ES-I3 (cell line): ENCODE measurements at regions not wholly inside any gene's neighbourhood (a gene's known extent, or its start where the extent isn't known, plus 50 kb on each side); places are given as distances from the start of the nearest gene placed in this dataset.

ENCODE experiments used
- H3K36me3 ChIP-seq: 2 replicates; pipeline ENCODE4 v1.6.1; 2013; ENCODE audit warnings: mild to moderate bottlenecking, low read length, control low read depth, moderate library complexity; ENCODE audit not compliant: insufficient read depth
- H3K4me1 ChIP-seq: 2 replicates; pipeline ENCODE4 v1.6.1; 2013; ENCODE audit warnings: mild to moderate bottlenecking, control low read depth, low read length; ENCODE audit not compliant: insufficient read depth
- H3K9ac ChIP-seq: 2 replicates; pipeline ENCODE4 v1.6.1; 2013; ENCODE audit warnings: low read depth, mild to moderate bottlenecking, low read length, moderate library complexity
- H3K9me3 ChIP-seq: 2 replicates; pipeline ENCODE4 v1.6.1; 2013; ENCODE audit warnings: mild to moderate bottlenecking, low read length, moderate library complexity; ENCODE audit not compliant: control insufficient read depth, insufficient read depth

DNA sequence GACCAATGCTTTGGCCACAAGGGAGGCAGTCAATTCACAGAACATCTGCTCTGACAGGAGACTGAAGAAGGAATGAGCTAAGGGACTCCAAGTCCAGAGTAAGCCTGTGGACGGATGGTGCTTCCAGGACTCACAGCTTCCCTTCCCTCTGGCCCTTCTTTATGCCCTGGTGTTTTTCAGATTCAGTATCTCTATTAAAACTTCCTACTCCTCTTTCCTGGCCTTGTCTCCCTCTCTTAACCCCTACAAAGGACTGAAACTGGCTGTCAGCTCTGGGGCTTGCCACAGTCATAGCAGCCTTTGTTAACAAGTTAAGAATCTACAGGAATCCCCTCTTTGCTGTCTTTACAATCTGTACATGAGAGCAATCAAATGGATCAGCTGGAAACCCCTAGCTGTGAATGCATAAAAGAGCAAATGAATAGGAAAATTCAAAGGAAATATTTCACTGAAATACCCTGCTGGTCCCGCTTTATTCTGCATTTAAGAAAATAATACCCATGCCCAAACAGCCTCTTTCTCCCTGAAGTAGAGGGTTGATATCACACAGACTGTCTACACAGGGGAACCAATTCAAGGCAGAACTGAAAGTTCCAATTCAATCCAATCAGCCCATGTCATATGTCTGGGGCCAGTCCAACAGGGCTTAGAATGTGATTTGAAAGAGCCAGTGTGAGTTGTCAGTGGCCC, 192.3 kb downstream of the MZT1 start:
- no peaks in the 10 kb centered on the region for H3K9me3 ChIP-seq
- H3K9ac ChIP-seq: no peak overlapping the region
- H3K4me1 ChIP-seq: peaks cover 11% of the 10 kb centered on the region
- H3K36me3 ChIP-seq: no peaks in the 10 kb centered on the region

DNA sequence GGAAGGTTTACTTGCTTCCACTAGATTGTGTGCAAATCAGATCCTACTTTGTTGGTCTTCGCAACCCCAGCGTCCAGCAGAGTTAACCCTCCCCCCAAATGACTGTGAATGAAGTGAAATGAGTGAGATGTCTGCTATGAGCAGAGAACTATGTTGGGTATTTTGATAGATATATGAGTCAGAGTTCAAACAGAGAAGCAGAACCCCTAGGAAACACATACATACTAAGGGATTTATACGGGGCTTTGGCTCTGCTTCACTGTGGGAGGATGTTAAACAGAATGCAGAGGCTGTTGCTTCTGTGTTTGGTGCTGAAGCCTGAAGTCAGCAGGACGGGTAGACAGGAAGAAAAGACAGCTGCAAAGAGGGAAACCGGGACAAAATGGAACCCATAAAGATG, 197.0 kb downstream of the MZT1 start:
- Histone ChIP-seq H3K9me3 (no peaks in the 10 kb centered on the region), H3K36me3 (no peaks in the 10 kb centered on the region), H3K9ac (no peak overlapping the region), H3K4me1 (peaks cover 16% of the 10 kb centered on the region)

DNA sequence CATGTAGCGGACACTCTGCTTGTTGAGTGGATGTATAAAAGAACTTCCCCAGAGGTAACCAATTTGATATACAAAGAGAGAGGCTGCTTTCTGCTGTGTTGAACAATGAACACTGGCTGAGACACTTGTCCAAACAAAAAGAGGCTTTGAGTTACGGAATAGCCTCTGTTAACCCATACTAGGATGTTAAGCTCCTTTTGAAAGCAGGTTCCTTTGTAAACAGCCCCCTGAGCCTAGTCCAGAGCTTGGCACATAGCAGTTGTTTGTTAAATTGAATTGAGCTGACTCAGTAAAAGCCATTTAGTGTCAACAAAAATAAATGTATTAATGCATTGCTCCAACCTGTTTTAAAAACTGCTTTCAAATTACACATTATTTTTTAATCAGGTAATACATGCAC, 200.1 kb downstream of the MZT1 start:
- peaks cover 11% of the 10 kb centered on the region for H3K4me1 ChIP-seq
- no peak overlapping the region for H3K9ac ChIP-seq
- H3K9me3 ChIP-seq: no peaks in the 10 kb centered on the region
- no peaks in the 10 kb centered on the region for H3K36me3 ChIP-seq

DNA sequence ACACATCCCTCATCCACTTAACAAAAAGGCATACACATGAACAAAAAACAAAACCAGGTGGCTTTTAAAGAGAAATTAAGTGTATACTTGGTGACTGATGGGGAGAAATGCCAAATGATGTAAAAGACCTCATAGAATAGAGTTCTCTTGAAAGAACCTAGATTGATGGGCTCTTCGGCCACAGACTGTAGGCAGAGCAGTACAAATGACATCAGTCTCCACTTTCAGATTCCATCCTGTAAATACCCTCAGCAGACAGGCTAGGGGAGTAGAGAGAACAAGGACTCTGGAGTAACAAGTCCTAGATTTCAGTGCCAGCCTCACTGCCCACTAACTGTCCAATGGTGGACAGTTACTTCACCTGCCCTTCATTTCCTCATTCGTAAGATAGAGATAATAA, 203.8 kb downstream of the MZT1 start:
- H3K4me1 ChIP-seq: peaks cover 8% of the 10 kb centered on the region; the same call in 1 of the 2 replicates
- no peaks in the 10 kb centered on the region for H3K9me3 ChIP-seq
- H3K36me3 ChIP-seq: no peaks in the 10 kb centered on the region
- H3K9ac ChIP-seq: no peak overlapping the region

DNA sequence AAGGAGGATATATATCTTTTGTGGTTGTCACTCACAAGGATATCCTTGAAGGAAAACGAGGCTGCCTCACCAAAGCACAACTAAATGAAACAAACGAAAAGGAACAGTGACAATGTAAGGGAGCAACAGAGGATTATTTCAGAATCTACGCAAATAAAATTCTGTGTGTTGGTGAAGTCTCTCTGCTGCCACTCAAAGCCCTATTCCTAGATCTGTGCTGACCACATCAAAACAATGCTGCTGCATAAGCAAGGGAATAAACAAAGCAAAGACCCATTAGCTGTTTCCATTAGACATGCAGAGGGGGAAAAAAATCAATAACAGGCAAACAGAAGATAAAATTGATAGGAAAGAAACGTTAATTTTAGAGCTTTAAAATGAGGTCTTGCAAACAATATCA, 204.4 kb downstream of the MZT1 start:
- Histone ChIP-seq H3K9ac (no peak overlapping the region), H3K9me3 (no peaks in the 10 kb centered on the region), H3K4me1 (0 out of 2 replicates have a peak, but pooled peaks cover 4% of the 10 kb centered on the region), H3K36me3 (no peaks in the 10 kb centered on the region)

DNA sequence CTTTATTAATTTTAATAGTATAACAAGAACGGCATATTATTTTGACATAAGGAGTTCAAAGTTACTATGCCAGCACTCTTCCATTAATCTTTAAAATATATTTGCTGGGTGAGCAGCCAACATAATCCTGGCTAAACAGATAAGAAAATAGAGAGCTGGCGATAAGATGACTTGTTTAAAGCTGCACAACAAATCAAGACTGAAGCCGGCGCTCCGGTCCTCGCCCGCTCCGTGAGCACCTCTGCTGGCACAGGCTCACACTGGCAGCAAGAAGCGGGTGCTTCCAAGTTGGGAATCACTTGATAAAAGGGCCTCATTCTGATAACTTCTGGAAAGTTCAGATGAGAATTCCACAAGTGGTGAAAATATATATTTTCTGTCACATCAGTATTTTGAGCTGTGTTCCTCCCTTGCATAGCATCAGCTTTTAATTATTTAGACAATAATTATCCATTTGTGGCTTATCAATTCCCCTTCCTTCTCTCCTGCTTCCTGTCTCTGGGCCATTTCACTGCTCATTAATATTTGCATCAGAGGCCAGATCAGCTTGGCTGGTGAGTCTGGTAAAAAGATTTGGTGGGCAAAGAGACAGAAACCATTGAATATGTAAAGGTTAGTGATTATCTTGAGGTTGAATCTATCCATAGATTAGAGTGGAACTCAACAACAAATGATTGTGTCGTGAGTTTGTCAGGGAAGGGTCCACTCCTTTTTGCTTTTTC, 205.3 kb downstream of the MZT1 start:
- Histone ChIP-seq H3K4me1 (0 out of 2 replicates have a peak, but pooled peaks cover 4% of the 10 kb centered on the region), H3K36me3 (no peaks in the 10 kb centered on the region), H3K9me3 (no peaks in the 10 kb centered on the region), H3K9ac (no peak overlapping the region)

DNA sequence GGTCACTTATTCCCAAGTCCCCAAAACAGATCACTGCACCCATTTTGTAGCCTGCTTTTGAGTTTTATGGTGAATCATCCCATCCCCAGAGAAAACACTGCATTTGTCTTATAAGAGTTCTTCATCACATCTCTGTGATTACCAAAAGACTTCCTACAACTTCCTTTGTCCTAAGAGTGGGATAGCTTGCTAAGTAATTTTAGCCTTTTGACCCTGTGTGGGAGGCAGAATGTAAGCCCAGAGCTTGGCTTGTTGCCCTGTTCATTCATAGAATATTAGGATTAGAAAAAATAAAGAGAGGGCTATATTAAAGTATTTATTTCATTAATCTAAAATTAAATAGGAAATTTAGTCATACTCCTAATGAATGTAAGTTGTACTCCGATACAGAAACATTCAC, 213.3 kb downstream of the MZT1 start:
- Histone ChIP-seq H3K36me3 (no peaks in the 10 kb centered on the region), H3K4me1 (no peaks in the 10 kb centered on the region), H3K9me3 (no peaks in the 10 kb centered on the region), H3K9ac (no peak overlapping the region)

DNA sequence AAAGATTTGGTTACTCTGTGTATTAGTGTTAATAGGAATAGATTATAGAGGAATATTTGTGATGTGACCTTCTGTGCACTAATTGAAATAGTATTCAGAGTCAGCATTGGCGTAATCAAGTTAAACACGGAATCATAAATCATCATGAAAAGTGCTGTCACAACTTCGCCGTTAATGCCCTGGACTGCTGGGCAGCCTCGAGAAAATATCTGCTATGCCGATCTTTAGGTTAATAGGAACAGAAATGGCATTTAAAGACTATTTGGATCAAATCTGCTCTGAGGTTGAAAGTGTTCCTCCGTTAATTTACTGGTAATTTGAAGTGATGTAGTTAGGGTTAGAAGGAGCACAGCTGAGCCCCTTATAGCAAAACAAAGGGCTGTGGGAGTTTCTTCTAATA, 219.0 kb downstream of the MZT1 start:
- H3K4me1 ChIP-seq: no peaks in the 10 kb centered on the region
- no peaks in the 10 kb centered on the region for H3K36me3 ChIP-seq
- H3K9me3 ChIP-seq: no peaks in the 10 kb centered on the region; the same call in 1 of the 2 replicates
- no peak overlapping the region for H3K9ac ChIP-seq

DNA sequence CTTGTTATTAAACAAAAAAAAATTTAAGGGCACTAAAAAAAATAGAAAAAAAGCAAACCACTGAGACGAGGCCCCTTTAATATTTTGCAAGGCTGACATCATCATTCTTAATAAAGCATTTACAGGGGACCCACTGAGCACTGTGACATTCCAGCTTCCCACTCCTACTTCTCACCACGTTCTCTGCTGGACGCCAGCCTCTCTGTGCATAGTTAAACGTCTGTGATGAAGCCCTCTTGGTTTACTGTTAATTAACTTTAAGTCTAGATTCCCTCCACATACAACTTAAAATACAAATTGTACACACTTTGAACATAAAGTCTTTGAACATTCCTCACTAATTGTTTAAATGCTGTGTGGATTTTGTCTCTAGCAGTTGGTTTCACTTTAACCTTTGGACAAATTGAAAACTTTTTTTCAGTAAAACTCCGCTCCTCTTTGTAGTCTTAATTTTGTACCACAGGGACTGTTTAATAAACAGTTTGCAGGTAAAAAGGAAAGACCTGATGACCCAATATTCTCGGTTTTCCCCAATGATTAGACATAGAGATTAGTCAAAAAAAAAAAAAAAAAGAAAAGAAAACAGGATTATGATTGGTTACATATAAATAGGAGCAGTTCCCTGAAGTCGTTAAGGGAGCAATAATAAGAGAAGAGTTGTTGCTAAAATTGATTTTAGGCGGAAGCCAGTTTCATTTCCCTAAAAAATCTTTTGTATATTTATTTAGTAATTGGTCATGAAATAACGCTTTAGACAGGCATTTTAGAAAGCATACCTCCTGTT, 219.8 kb downstream of the MZT1 start:
- no peak overlapping the region for H3K9ac ChIP-seq
- no peaks in the 10 kb centered on the region for H3K4me1 ChIP-seq
- no peaks in the 10 kb centered on the region; the same call in 1 of the 2 replicates for H3K9me3 ChIP-seq
- H3K36me3 ChIP-seq: no peaks in the 10 kb centered on the region

DNA sequence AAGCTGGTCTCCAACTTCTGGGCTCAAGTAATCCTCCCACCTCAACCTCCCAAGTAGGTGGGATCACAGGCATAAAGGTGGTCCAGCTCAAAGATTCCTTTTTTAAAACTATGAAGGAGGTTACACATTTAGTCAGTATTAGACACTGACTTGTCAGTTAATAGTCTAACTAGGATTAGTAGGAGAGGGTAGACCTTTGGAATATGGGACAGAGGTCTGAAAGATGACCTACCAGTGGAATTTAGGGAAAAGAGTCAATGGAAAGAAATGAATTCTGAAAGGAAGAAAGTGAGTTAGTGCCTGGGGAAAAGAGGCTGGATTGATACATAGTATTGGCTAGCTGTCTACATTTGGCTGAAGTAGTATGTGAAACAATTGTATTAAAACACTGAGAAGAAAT, 220.7 kb downstream of the MZT1 start:
- Histone ChIP-seq H3K9ac (no peak overlapping the region), H3K4me1 (no peaks in the 10 kb centered on the region), H3K36me3 (no peaks in the 10 kb centered on the region), H3K9me3 (no peaks in the 10 kb centered on the region; the same call in 1 of the 2 replicates)

DNA sequence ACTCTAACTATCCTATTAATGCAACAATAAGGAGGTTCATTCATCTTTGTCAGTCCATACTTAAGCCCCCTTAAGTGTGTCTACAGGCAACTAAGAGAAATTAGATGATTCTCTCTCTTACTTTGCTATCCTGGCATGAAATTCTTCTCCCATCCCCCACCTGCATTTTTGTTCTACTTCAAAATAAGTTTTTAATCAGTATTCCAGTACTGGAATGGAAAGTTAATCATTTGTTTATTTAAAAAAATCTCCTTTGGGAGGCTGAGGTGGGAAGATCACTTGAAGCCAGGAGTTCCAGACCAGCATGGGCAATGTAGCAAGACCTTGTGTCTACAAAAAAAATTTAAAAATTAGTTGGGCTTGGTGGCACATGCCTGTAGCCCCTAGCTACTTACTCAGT, 222.1 kb downstream of the MZT1 start:
- Histone ChIP-seq H3K9ac (no peak overlapping the region), H3K9me3 (no peaks in the 10 kb centered on the region; the same call in 1 of the 2 replicates), H3K4me1 (no peaks in the 10 kb centered on the region), H3K36me3 (no peaks in the 10 kb centered on the region)

DNA sequence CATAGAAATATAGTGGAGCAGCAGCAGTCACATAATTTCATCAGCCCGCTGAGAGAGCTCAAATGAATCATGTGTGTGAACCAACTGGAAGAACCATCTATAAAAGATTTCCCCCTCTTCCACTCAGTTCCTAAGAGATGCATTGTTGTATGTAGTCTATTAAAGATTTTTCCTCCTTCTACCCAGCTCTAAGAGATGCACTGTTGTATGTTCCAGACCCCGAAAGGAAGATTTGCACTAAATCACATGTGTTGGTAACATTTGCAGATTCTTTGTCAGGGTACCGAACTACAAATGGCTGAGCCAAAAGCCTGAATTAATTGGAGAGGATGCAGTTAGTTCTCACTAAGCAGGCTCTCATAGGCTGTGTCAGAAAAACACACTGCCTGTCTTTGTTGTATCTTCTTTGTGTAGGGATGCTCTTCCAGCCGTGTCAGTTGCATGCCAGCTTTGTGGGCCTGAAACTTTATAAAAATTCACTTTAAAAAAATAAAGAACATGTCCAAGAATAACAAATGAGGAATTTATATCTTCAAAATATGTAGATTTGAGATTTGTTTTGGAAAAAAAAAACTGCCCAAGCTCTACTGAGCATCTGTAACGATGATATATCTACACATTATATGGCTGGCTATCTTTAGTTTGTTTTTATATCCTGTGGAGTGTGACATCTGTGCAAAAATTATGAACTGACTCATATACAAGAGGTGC, 223.1 kb downstream of the MZT1 start:
- Histone ChIP-seq H3K4me1 (no peaks in the 10 kb centered on the region), H3K9ac (no peak overlapping the region), H3K9me3 (no peaks in the 10 kb centered on the region; the same call in 1 of the 2 replicates), H3K36me3 (no peaks in the 10 kb centered on the region)

DNA sequence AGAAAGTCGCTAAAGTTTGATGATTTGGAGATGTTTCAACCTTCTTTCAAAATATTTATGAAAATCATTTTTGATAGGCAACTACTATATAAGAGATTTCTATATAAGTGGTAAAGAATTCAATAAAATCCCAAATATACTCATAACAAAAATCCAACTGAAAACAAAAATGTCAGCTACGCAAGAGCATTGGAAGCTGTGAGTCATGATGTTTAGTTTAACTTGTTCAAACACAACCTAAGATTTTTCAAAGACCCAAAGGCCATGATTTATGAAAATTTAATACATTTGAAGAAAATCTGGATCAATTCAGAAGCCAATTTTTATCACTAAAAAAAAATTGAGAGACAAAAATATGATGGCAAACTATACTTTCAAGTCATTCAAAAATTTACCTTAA, 226.6 kb downstream of the MZT1 start:
- Histone ChIP-seq H3K9ac (no peak overlapping the region), H3K4me1 (no peaks in the 10 kb centered on the region), H3K9me3 (no peaks in the 10 kb centered on the region), H3K36me3 (no peaks in the 10 kb centered on the region)

DNA sequence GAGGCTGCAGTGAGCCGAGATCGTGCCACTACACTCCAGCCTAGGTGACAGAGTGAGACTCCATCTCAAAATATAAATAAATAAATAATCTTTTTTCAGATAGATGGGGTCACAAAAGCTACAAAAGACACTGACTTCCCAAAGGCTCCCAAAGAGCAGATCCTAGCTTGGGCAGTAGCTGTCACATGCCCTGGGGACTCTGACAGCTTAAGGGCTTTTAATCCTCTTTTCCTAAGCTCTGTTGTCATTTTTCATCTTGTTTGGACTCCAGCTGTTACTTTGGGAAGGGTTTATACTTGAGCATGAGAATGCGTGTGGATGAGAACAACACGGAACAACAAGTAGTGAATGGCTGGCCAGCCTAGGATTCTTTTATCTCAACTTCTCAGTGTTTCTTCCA, 231.7 kb downstream of the MZT1 start:
- Histone ChIP-seq H3K4me1 (no peaks in the 10 kb centered on the region), H3K9me3 (no peaks in the 10 kb centered on the region), H3K36me3 (no peaks in the 10 kb centered on the region), H3K9ac (no peak overlapping the region)
